Peyer's patch (tissue), 4 donors: ENCODE measurements at regions not wholly inside any gene's neighbourhood (a gene's known extent, or its start where the extent isn't known, plus 50 kb on each side); places are given as distances from the start of the nearest gene placed in this dataset.

ENCODE experiments used
- CTCF ChIP-seq, 6 experiments: fragments of 450-650 bp in 4 of 6; fragments of 200-600 bp in 2 of 6; sonication (generic) in 1 of 6; IDR thresholded peaks; one replicate each; pipeline ENCODE4 v1.5.1; 2017 to 2019; ENCODE audit warnings: antibody characterized with exemption in 6 of 6, mild to moderate bottlenecking in 3 of 6, moderate library complexity in 1 of 6
- POLR2A ChIP-seq, 2 donors: fragments of 450-650 bp; IDR thresholded peaks; one replicate each; pipeline ENCODE4 v1.5.1; 2017; ENCODE audit warnings: antibody characterized with exemption in 2 of 2, mild to moderate bottlenecking in 2 of 2, moderate library complexity in 2 of 2

GRCh38 chr5:107304684-107305083 is 366.1 kb downstream of the EFNA5 start:
- TF ChIP-seq POLR2A (IDR thresholded peaks at IDR 0.05): no peak
- no peak for TF ChIP-seq CTCF (IDR thresholded peaks at IDR 0.05)
